ENCODE measurements at regions not wholly inside any gene's neighbourhood (a gene's known extent, or its start where the extent isn't known, plus 50 kb on each side); places are given as distances from the start of the nearest gene placed in this dataset.
"Not testable (repeated sequence)": the region's sequence is repeated elsewhere in the genome, so short reads cannot be mapped to it uniquely, and the experiment has no call there.

- no peak for DNase-seq
Observed at GRCh38 chr7:54390565-54390964, 151.6 kb upstream of the VSTM2A start.

- no peak for DNase-seq
Observed at GRCh38 chr7:54392935-54393334, 149.2 kb upstream of the VSTM2A start.

- DNase-seq = peak; percentile 28
Observed at GRCh38 chr7:54394834-54395233, 147.3 kb upstream of the VSTM2A start.

GRCh38 chr7:54397836-54398612 lies 144.2 kb upstream of the VSTM2A start:
- peak; percentile 12 for DNase-seq

- no peak for DNase-seq
Observed at GRCh38 chr7:54398863-54399262, 143.3 kb upstream of the VSTM2A start.

GRCh38 chr7:54409917-54410316 lies 132.3 kb upstream of the VSTM2A start:
- no peak for DNase-seq

GRCh38 chr7:54416678-54417077 lies 125.5 kb upstream of the VSTM2A start:
- DNase-seq = no peak

- no peak for DNase-seq
Observed at GRCh38 chr7:54419209-54419608, 123.0 kb upstream of the VSTM2A start.

GRCh38 chr7:54426406-54426805 lies 115.8 kb upstream of the VSTM2A start:
- DNase-seq = no peak

GRCh38 chr7:54429111-54429510 lies 113.1 kb upstream of the VSTM2A start:
- no peak for DNase-seq

GRCh38 chr7:54439391-54439790 lies 102.8 kb upstream of the VSTM2A start:
- DNase-seq = no peak

- DNase-seq = not testable (repeated sequence)
Observed at GRCh38 chr7:54444046-54444686, 98.0 kb upstream of the VSTM2A start.

- not testable (repeated sequence) for DNase-seq
Observed at GRCh38 chr7:54453168-54453567, 89.0 kb upstream of the VSTM2A start.

GRCh38 chr7:54454700-54455099 lies 87.5 kb upstream of the VSTM2A start:
- DNase-seq = not testable (repeated sequence)

- DNase-seq = no peak
Observed at GRCh38 chr7:54465095-54465494, 77.1 kb upstream of the VSTM2A start.

GRCh38 chr7:54469740-54470139 lies 72.4 kb upstream of the VSTM2A start:
- no peak for DNase-seq

- DNase-seq = no peak
Observed at GRCh38 chr7:54476609-54477008, 65.6 kb upstream of the VSTM2A start.

GRCh38 chr7:54477083-54477482 lies 65.1 kb upstream of the VSTM2A start:
- no peak for DNase-seq

- DNase-seq = no peak
Observed at GRCh38 chr7:54483523-54483922, 58.7 kb upstream of the VSTM2A start.

- DNase-seq = no peak
Observed at GRCh38 chr7:54485044-54485443, 57.1 kb upstream of the VSTM2A start.

Data from renal pelvis (tissue), 1 donor.